ENCODE measurements at regions not wholly inside any gene's neighbourhood (a gene's known extent, or its start where the extent isn't known, plus 50 kb on each side); places are given as distances from the start of the nearest gene placed in this dataset.
A peak's percentile ranks its signal among the peaks of the same experiment; 100 is the strongest.

DNA sequence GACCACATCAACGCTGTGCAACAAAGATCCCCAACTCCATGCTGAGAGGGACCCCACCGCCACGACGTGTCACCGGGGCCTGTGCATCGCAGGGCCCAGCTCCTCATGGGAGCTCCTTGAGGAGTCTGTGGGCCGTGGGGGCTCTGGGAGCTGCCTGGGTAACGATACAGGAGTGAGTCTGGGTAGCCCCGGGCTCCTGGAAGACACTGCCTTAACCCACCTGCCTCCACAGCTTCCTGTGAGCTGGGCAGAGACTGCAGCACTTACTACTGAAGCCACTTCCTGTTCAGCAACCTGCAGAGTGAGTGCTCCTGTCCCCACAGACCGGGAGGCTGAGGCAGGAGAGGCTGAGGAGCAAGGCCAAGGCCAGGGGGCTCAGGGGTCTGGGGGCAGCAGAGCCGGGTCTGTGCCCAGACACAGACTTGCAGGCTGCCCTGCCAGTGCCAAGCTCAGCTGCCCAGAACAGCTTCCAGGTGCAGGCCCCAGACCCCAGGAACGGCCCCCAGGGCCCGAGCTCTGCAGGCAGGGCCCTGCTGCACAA, 226.7 kb downstream of the BRD1 start:
- Mint-ChIP-seq H3K27ac (no peak overlapping the region), H3K9me3 (peaks cover 4 to 5% of the 10 kb centered on the region in 2 donors), H3K4me1 (ENCODE audit: low read depth) (no peaks in the 10 kb centered on the region), H3K36me3 (ENCODE audit: insufficient read depth in 2 of 2) (peaks cover 6 to 20% of the 10 kb centered on the region in 2 donors), H3K27me3 (ENCODE audit: low read depth) (no peaks in the 10 kb centered on the region), H3K4me3 (no peak overlapping the region)
- ATAC-seq (replicated peaks in 1 of 2) (peak in 1 of 2 donors; percentile 24), DNase-seq (no peak)

DNA sequence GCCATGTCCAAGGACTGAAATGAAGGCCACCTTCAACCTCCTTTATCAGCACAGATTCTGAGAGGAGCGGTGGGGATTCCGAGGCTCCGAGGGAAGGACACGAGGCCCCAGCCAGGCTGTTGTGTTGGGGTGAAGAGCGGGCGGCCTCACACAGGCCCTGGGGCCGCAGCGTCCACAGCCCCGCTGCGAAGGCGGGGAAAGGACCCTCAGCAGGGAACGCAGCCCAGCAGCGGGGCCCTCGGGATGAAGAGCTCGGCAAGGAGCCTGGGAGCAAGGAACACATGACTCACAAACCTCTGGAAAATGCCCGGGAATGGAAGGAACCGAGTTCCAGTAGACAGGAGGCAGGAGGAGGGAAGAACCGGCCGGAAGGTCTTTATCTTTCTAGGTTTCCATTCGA, 227.2 kb downstream of the BRD1 start:
- Mint-ChIP-seq H3K36me3 (ENCODE audit: insufficient read depth in 2 of 2) (peaks cover 6 to 20% of the 10 kb centered on the region in 2 donors), H3K9me3 (peaks cover 4 to 5% of the 10 kb centered on the region in 2 donors)

DNA sequence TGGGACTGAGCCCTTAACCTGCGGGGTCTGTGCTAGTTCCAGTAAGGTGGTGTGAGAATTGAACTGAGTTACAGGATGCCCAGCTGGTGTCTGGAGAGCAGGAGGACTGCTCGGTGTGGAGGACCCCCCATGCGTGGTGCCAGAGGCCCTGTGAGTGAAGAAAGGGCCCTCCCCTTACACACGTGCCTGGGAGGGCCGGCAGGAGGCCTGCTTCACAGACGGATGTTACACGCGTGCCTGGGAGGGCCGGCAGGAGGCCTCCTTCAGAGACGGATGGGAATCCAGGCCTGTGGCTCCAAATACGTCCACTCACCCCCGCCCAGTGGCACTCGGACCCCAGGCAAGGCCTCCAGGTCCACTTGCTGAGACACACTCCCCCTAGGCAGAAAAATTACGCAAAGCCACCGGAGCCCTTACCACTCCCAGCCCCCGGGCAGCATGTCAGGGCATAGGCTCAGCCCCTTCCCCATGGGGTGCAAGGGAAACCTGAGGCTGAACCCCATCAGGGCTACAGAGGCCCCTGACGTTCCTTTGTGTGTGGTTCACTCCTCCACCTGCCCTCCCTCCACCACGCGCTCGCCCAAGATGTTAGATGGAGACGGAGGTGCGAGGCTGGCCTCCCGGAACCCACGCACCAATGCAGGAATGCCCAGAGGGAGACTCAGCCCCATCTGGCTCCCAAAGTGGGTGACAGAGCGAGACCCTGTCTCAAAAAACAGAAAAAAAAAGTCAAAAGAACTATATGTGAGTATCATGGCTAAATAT, 227.8 kb downstream of the BRD1 start:
- H3K36me3 Mint-ChIP-seq (ENCODE audit: insufficient read depth in 2 of 2): peaks cover 3 to 16% of the 10 kb centered on the region in 2 donors
- H3K27ac Mint-ChIP-seq: no peak overlapping the region
- H3K4me3 Mint-ChIP-seq: no peak overlapping the region
- H3K27me3 Mint-ChIP-seq (ENCODE audit: low read depth): no peaks in the 10 kb centered on the region
- H3K4me1 Mint-ChIP-seq (ENCODE audit: low read depth): no peaks in the 10 kb centered on the region
- no peak for ATAC-seq (replicated peaks in 1 of 2)
- DNase-seq: no peak
- H3K9me3 Mint-ChIP-seq: peaks cover 2 to 4% of the 10 kb centered on the region in 2 donors

More for the DNA sequence above, 227.2 kb downstream of the BRD1 start:
- H3K27me3 Mint-ChIP-seq (ENCODE audit: low read depth): no peaks in the 10 kb centered on the region
- H3K4me3 Mint-ChIP-seq: no peak overlapping the region
- H3K27ac Mint-ChIP-seq: no peak overlapping the region
- no peak for DNase-seq
- no peaks in the 10 kb centered on the region for H3K4me1 Mint-ChIP-seq (ENCODE audit: low read depth)
- ATAC-seq (replicated peaks in 1 of 2): no peak

DNA sequence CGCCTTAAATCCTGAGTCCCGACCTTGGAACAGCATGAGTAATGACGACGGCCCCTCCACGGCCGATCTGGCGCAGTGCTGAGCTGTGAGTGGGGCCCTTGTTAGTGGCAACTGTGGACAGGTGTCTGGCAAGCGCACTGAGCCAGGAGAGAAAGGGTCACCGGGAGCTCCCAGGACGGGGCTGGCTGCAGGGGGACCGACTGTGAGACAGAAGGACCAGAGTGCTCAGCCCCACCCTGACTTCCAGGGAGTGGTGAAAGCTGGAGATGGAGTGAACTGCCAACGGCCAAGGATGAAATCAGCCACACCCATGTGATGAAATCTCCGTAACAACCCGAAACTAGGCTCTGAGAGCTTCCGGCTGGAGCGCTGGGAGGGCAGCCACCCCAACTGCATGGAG, 228.6 kb downstream of the BRD1 start:
- peaks cover 0 to 8% of the 10 kb centered on the region in 2 donors for H3K36me3 Mint-ChIP-seq (ENCODE audit: insufficient read depth in 2 of 2)

DNA sequence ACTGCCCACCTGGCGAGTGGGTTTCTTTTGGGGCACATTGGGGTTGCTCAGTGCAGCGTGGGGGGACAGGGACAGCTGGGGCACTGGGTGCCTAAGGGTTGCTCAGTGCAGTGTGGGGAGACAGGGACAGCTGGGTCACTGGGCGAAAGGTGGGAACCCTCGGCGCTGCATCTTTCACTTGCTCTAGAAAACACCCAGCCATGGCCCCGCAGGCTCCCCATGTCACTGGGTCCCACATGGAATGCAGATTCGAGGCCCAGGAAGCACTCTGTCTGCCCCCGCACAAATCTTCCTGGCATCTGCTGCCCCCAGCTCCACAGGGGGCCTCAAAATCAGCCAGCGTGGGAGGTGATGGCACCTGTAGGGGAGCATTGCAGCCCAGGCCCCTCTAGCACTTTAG, 229.3 kb downstream of the BRD1 start:
- Mint-ChIP-seq H3K36me3 (ENCODE audit: insufficient read depth in 2 of 2) (peaks cover 0 to 3% of the 10 kb centered on the region in 2 donors), H3K4me3 (no peak overlapping the region), H3K27me3 (ENCODE audit: low read depth) (no peaks in the 10 kb centered on the region), H3K9me3 (peaks cover 0 to 1% of the 10 kb centered on the region in 2 donors), H3K4me1 (ENCODE audit: low read depth) (no peaks in the 10 kb centered on the region), H3K27ac (no peak overlapping the region)
- no peak for DNase-seq
- no peak for ATAC-seq (replicated peaks in 1 of 2)

More for the DNA sequence above, 228.6 kb downstream of the BRD1 start:
- H3K9me3 Mint-ChIP-seq: peaks cover 0 to 1% of the 10 kb centered on the region in 2 donors
- no peak for ATAC-seq (replicated peaks in 1 of 2)
- no peak overlapping the region for H3K27ac Mint-ChIP-seq
- H3K4me1 Mint-ChIP-seq (ENCODE audit: low read depth): no peaks in the 10 kb centered on the region
- no peaks in the 10 kb centered on the region for H3K27me3 Mint-ChIP-seq (ENCODE audit: low read depth)
- no peak for DNase-seq
- H3K4me3 Mint-ChIP-seq: no peak overlapping the region

DNA sequence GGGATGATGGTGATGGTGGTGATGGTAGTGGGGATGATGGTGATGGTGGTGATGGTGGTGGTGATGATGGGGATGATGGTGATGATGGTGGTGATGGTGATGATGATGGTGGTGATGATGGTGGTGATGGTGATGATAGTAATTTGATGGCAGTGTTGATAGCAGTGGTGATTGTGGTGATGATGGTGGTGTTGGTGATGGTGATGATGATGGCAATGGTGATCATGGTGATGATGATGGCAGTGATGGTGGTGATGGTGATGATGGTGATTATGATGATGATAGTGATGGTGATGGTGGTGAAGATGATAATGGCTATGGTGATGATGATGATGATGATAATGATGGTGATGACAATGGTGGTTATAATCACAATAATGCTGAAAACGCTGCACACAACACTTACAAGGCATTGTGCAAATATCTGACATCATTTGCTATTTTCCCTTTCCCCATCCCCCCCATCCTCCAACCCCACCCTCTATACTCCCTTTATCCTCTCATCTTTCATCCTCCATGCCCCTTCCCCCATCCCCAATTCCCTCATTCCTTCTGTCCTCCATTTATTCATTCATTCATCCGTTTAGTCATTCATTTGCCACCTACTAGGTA, 230.1 kb downstream of the BRD1 start:
- H3K27ac Mint-ChIP-seq: no peak overlapping the region
- no peak for ATAC-seq (replicated peaks in 1 of 2)
- H3K4me1 Mint-ChIP-seq (ENCODE audit: low read depth): no peaks in the 10 kb centered on the region
- peaks cover 0 to 1% of the 10 kb centered on the region in 2 donors for H3K9me3 Mint-ChIP-seq
- H3K4me3 Mint-ChIP-seq: no peak overlapping the region
- no peak for DNase-seq
- no peaks in the 10 kb centered on the region for H3K27me3 Mint-ChIP-seq (ENCODE audit: low read depth)
- H3K36me3 Mint-ChIP-seq (ENCODE audit: insufficient read depth in 2 of 2): no peaks in the 10 kb centered on the region

DNA sequence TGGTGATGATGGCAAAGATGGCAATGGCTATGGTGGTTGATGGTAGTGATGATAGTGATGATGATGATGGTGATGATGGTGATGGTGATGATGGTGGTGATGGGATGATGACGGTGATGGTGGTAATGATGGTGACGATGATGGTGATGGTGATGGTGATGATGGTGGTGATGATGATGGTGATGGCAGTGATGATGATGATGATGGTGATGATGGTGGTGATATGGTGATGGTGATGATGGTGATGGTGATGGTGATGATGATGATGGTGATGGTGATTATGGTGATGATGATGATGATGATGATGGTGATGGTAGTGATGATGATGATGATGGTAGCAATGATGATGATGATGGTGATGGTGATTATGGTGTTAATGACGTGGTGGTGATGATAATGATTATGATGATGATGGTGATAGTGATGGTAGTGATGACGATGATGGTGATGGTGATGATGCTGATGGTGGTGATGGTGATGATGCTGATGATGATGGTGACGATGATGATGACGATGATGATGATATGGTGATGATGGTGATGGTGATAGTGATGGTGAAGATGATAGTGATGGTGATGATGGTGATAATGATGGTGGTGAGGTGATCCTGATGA, 232.1 kb downstream of the BRD1 start:
- no peaks in the 10 kb centered on the region for H3K36me3 Mint-ChIP-seq (ENCODE audit: insufficient read depth in 2 of 2)
- H3K4me3 Mint-ChIP-seq: no peak overlapping the region
- peaks cover 0 to 1% of the 10 kb centered on the region in 2 donors for H3K9me3 Mint-ChIP-seq
- no peak overlapping the region for H3K27ac Mint-ChIP-seq
- DNase-seq (no peak), ATAC-seq (replicated peaks in 1 of 2) (no peak)
- no peaks in the 10 kb centered on the region for H3K27me3 Mint-ChIP-seq (ENCODE audit: low read depth)
- H3K4me1 Mint-ChIP-seq (ENCODE audit: low read depth): no peaks in the 10 kb centered on the region

DNA sequence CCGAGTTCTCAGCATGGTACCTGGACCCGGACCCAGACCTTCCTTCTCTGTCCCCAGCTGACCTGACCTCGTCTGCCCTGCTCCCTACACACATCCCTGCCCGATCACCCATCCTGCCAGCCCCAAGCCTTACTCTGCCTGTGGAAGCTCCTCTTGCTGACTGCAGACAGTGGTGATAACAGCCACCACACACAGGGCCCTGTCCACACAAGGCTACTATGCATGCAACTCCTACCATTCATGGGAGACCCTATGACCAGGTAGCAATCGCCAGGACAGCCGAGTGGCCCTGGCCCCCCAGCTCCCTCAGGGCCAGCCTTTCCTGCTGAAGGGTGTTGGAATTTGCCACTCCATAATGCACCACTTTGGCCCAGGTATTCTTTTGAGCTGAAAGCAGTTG, 233.6 kb downstream of the BRD1 start:
- H3K36me3 Mint-ChIP-seq (ENCODE audit: insufficient read depth in 2 of 2): no peaks in the 10 kb centered on the region
- ATAC-seq (replicated peaks in 1 of 2) (no peak), DNase-seq (no peak)
- H3K27me3 Mint-ChIP-seq (ENCODE audit: low read depth): no peaks in the 10 kb centered on the region
- H3K4me3 Mint-ChIP-seq: no peak overlapping the region
- no peaks in the 10 kb centered on the region for H3K4me1 Mint-ChIP-seq (ENCODE audit: low read depth)
- H3K27ac Mint-ChIP-seq: no peak overlapping the region
- H3K9me3 Mint-ChIP-seq: peaks cover 0 to 1% of the 10 kb centered on the region in 2 donors

DNA sequence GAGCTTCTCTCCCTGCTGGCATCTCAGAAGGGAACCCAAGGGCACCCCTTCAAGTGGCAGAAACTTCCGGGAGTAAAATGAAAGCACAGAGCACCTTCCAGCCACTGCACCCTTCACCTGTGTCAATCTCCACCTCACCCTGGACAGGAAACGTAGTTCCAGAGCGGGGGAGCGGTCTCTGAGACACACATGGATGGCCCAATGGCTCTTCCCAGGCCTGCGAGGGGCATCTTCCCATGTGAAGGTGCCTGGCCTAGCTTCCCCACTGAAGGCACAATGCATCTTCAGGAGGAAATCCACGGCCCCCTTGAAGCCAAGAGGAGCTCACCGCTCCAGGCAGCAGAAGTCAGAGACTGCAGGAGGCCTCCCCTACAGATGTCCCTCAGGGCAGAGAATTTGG, 234.2 kb downstream of the BRD1 start:
- H3K9me3 Mint-ChIP-seq: peaks cover 0 to 1% of the 10 kb centered on the region in 2 donors
- H3K27ac Mint-ChIP-seq: no peak overlapping the region
- DNase-seq: no peak
- no peaks in the 10 kb centered on the region for H3K36me3 Mint-ChIP-seq (ENCODE audit: insufficient read depth in 2 of 2)
- H3K27me3 Mint-ChIP-seq (ENCODE audit: low read depth): no peaks in the 10 kb centered on the region
- no peak overlapping the region for H3K4me3 Mint-ChIP-seq
- no peaks in the 10 kb centered on the region for H3K4me1 Mint-ChIP-seq (ENCODE audit: low read depth)
- ATAC-seq (replicated peaks in 1 of 2): no peak

DNA sequence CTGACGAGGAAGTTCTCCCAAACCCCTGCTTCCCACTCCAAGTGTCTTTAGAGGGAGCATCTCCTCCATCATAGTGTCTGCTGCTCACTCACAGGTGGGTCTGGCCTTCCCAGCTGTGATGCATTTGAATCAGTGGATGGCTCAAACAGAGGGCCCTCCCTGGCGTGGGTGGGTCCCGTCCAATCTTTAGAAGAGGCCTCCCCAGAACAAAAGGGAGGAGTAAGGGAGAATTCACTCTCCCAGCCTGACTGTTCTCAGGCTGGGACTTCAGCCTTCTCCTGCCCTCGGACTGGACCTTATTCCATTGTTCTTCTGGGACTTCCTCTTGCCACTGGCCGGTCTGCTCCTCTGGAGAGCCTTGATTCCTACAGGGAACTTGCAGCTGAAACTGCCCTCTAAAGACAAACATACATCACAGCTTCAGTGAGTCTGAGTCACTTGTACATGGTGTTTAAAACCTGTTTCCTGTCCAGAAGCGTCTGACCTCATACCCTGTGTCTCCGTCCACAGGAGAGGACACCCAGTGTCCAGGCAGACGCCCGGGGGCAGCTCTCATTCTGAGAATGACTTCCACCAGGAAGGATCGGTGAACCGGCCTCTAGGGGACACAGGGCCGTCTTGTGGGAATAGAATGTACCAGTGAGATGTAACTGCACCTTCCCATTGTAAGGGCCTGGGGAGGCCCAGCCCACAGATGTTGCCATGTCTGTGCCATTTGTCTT, 234.7 kb downstream of the BRD1 start:
- no peak for DNase-seq
- Mint-ChIP-seq H3K27me3 (ENCODE audit: low read depth) (no peaks in the 10 kb centered on the region), H3K9me3 (peaks cover 0 to 1% of the 10 kb centered on the region in 2 donors), H3K27ac (no peak overlapping the region), H3K4me3 (no peak overlapping the region), H3K4me1 (ENCODE audit: low read depth) (no peaks in the 10 kb centered on the region), H3K36me3 (ENCODE audit: insufficient read depth in 2 of 2) (no peaks in the 10 kb centered on the region)
- no peak for ATAC-seq (replicated peaks in 1 of 2)

DNA sequence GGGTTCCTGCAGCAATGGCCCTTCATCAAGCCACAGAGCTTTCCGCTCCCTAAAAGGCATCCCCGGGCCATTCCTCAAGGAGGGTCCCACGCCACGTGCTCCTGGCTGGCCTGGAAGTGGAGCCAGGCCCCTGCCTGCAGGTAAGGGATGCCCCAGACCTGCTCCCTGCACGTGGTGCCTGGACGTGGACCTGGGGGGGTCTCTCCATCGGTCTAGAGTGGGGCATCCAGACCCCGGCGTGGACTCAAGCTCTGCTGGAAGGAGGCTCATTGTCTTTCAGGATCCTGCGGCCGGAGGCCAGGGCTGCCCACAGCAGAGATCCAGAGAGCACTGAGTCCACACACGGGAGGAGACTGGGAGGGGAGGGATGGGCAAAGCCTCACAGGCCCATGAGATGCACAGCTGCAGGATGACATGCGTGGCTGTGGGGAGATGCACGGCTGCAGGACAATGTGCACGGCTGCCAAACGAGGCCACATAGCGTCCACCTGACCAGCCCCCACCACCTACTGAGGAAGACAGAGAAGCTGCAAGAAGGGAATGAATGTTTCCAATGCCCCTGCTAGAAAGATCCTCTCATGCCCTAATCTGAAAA, 236.7 kb downstream of the BRD1 start:
- Mint-ChIP-seq H3K9me3 (peaks cover 0 to 1% of the 10 kb centered on the region in 2 donors), H3K4me3 (no peak overlapping the region), H3K27me3 (ENCODE audit: low read depth) (no peaks in the 10 kb centered on the region), H3K27ac (no peak overlapping the region), H3K36me3 (ENCODE audit: insufficient read depth in 2 of 2) (no peaks in the 10 kb centered on the region), H3K4me1 (ENCODE audit: low read depth) (no peaks in the 10 kb centered on the region)
- no peak for DNase-seq
- no peak for ATAC-seq (replicated peaks in 1 of 2)

DNA sequence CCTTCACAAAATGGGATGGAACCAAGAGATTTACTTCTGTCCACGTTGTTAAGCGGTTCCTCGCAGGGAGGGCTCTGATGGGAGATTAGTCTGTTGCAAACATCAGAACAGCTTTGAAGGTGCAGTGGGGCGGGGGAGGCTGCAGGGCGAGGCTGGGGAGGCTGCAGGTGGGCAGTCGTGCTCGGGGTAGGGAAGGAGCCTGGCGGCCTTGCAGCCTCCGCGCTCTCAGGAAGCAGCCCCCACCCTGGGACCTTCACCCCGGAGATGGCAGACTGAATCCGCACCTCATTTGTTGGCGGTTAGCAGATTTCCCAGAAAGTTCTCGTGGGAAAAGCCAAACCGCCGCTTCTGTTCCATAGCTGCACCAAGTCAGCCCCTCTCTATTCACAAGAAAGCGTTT, 237.3 kb downstream of the BRD1 start:
- no peak for DNase-seq
- Mint-ChIP-seq H3K4me1 (ENCODE audit: low read depth) (no peaks in the 10 kb centered on the region), H3K4me3 (no peak overlapping the region), H3K27ac (no peak overlapping the region), H3K36me3 (ENCODE audit: insufficient read depth in 2 of 2) (no peaks in the 10 kb centered on the region), H3K27me3 (ENCODE audit: low read depth) (no peaks in the 10 kb centered on the region), H3K9me3 (peaks cover 0 to 1% of the 10 kb centered on the region in 2 donors)
- no peak for ATAC-seq (replicated peaks in 1 of 2)
